NCI-H2196 treated with DMSO at 0.1 percent for 48 hours (cell line): ENCODE measurements at regions not wholly inside any gene's neighbourhood (a gene's known extent, or its start where the extent isn't known, plus 50 kb on each side); places are given as distances from the start of the nearest gene placed in this dataset.
"Not testable (repeated sequence)": the region's sequence is repeated elsewhere in the genome, so short reads cannot be mapped to it uniquely, and the experiment has no call there.

Experiments
- DNase-seq: peaks from one replicate; lab custom pipeline; 2025; ENCODE audit not compliant: unreplicated experiment; lab: John Stamatoyannopoulos, UW

GRCh38 chr14:106203438-106203837, 677.1 kb downstream of the TMEM121 start:
- DNase-seq = no peak

GRCh38 chr14:106204063-106204462, 677.7 kb downstream of the TMEM121 start:
- no peak for DNase-seq

GRCh38 chr14:106207316-106207715, 680.9 kb downstream of the TMEM121 start:
- DNase-seq = no peak

GRCh38 chr14:106208794-106209193, 682.4 kb downstream of the TMEM121 start:
- no peak for DNase-seq

- DNase-seq = no peak
Measured at GRCh38 chr14:106209755-106210154, 683.4 kb downstream of the TMEM121 start.

GRCh38 chr14:106210650-106211049, 684.3 kb downstream of the TMEM121 start:
- no peak for DNase-seq

GRCh38 chr14:106211334-106211900, 685.0 kb downstream of the TMEM121 start:
- DNase-seq = no peak

GRCh38 chr14:106215229-106215628, 688.8 kb downstream of the TMEM121 start:
- no peak for DNase-seq

- DNase-seq = no peak
Measured at GRCh38 chr14:106216679-106217078, 690.3 kb downstream of the TMEM121 start.

GRCh38 chr14:106218174-106218573, 691.8 kb downstream of the TMEM121 start:
- no peak for DNase-seq

GRCh38 chr14:106222311-106222710, 695.9 kb downstream of the TMEM121 start:
- no peak for DNase-seq

- no peak for DNase-seq
Measured at GRCh38 chr14:106222731-106223130, 696.3 kb downstream of the TMEM121 start.

- DNase-seq = no peak
Measured at GRCh38 chr14:106227793-106228192, 701.4 kb downstream of the TMEM121 start.

- no peak for DNase-seq
Measured at GRCh38 chr14:106228541-106229158, 702.3 kb downstream of the TMEM121 start.

- DNase-seq = no peak
Measured at GRCh38 chr14:106230071-106230470, 703.7 kb downstream of the TMEM121 start.

- DNase-seq = not testable (repeated sequence)
Measured at GRCh38 chr14:106233191-106233590, 706.8 kb downstream of the TMEM121 start.

- DNase-seq = not testable (repeated sequence)
Measured at GRCh38 chr14:106234525-106235254, 708.3 kb downstream of the TMEM121 start.

GRCh38 chr14:106235356-106236159, 709.2 kb downstream of the TMEM121 start:
- DNase-seq = no peak

GRCh38 chr14:106248321-106249192, 722.2 kb downstream of the TMEM121 start:
- no peak for DNase-seq

GRCh38 chr14:106253995-106254394, 727.6 kb downstream of the TMEM121 start:
- DNase-seq = not testable (repeated sequence)
